Ishikawa (cell line): ENCODE measurements at regions not wholly inside any gene's neighbourhood (a gene's known extent, or its start where the extent isn't known, plus 50 kb on each side); places are given as distances from the start of the nearest gene placed in this dataset.

ENCODE experiments used
- NFIC ChIP-seq: IDR thresholded peaks from 2 replicates; pipeline ENCODE4 v1.6.1; 2012
- RAD21 ChIP-seq: IDR thresholded peaks from 2 replicates; pipeline ENCODE4 v1.6.1; 2012; ENCODE audit warnings: low read depth
- TAF1 ChIP-seq: IDR thresholded peaks from 2 replicates; pipeline ENCODE4 v1.6.1; 2012; ENCODE audit warnings: low read depth, mild to moderate bottlenecking
- YY1 ChIP-seq: IDR thresholded peaks from 2 replicates; pipeline ENCODE4 v1.6.1; 2012; ENCODE audit warnings: low read depth
- ZBTB7A ChIP-seq: IDR thresholded peaks from 2 replicates; pipeline ENCODE4 v1.6.1; 2012; ENCODE audit warnings: low read depth

DNA sequence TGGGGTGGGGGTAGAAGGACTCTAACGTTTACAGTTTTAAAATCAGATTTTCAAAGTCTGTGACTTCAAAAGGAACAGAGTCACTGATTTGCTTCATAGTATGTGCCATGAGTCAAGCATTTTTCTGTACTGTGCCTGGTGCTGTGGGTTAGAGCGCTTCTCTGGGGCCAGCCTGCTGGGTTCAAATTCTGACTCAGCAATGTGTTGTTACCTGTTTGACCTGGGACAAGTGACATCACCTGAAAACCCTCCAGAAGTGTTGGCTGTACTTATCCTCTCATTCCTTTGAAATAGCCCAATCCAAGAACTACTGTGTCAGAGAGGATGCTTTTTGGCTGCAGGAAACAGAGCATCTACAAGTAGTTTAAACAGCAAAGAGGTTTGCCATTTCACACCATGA lies 101.7 kb downstream of the LSM3 start:
- no peak for TF ChIP-seq RAD21
- no peak for TF ChIP-seq ZBTB7A
- TF ChIP-seq TAF1, result no peak
- TF ChIP-seq YY1, result no peak
- TF ChIP-seq NFIC, result no peak
